HG03575 (cell line): ENCODE measurements at regions not wholly inside any gene's neighbourhood (a gene's known extent, or its start where the extent isn't known, plus 50 kb on each side); places are given as distances from the start of the nearest gene placed in this dataset.
"Not testable (repeated sequence)": the region's sequence is repeated elsewhere in the genome, so short reads cannot be mapped to it uniquely, and the experiment has no call there.

Experiments used
- ATAC-seq: cut with Tn5 transposase; IDR thresholded peaks from one replicate; pipeline ENCODE4 v1.9.1; 2021; ENCODE audit not compliant: unreplicated experiment, insufficient number of reproducible peaks, low FRiP score; ENCODE audit errors: extremely low read depth

DNA sequence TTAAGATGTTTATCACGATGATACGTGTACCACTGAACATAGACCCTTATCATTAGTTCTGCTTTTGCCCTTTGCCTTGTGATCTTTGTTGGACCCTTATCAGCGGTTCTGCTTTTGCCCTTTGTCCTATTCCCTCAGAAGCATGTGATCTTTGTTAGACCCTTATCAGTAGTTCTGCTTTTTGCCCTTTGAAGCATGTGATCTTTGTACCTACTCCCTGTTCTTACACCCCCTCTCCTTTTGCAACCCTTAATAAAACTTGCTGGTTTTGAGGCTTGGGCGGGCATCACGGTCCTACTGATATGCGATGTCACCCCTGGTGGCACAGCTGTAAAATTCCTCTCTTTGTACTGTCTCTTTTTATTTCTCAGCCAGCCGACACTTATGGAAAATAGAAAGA lies 117.0 kb downstream of the SDHAF3 start:
- ATAC-seq: not testable (repeated sequence)

DNA sequence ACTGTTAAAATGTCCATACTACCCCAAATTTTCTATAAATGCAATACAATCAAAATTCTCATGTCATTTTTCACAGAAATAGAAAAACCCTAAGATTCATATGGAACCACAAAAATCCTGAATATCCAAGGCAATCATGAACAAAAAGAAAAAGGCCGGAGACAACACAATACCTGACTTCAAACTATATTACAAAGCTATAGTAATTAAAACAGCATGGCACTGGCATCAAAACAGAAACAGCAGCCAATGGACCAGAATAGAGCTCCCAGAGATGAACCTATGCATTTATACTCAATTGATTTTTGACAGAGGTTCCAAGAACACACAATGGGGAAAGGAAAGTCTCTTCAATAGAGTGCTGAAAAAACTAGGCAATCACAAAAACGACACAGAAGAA lies 128.8 kb downstream of the SDHAF3 start:
- no peak for ATAC-seq

DNA sequence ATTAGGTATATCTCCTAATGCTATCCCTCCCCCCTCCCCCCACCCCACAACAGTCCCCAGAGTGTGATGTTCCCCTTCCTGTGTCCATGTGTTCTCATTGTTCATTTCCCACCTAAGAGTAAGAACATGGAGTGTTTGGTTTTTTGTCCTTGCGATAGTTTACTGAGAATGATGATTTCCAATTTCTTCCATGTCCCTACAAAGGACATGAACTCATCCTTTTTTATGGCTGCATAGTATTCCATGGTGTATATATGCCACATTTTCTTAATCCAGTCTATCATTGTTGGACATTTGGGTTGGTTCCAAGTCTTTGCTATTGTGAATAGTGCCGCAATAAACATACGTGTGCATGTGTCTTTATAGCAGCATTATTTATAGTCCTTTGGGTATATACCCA lies 140.7 kb downstream of the SDHAF3 start:
- not testable (repeated sequence) for ATAC-seq

DNA sequence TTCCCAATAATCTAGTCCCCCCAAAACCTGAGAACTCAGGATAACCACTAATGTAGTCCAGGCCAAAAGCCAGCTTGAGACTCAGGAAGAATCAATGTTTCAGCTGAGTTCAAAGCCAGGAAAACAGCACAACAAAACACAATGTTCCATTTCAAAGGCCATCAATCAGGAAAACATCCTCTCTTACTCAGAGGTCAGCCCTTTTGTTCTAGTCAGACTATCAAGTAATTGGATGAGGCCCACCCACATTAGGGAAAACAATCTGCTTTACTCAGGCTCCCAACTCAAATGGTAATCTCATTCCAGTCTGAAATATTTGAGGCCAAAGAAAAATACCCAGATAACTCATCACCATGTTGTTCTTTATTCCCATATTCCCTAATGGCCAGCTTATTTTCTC lies 152.2 kb downstream of the SDHAF3 start:
- ATAC-seq: no peak

DNA sequence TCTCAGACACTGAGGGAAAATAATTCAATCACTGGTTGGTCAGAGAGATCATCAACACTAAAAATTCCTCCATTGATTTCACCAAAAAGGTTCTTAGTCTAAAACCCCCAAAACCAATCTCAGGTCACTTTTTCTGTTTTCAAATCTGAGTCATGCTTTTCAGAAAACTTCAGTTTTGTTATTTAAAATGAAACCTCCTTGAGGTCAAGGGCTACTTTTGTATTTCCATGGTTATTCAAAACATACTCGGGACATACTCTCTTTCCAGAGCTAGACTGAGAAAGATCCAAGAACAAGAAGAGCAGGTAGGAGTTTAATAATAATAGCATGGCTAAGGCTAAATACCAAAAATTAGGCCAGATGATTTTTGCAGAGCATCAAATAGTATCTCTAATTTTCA lies 152.8 kb downstream of the SDHAF3 start:
- no peak for ATAC-seq

DNA sequence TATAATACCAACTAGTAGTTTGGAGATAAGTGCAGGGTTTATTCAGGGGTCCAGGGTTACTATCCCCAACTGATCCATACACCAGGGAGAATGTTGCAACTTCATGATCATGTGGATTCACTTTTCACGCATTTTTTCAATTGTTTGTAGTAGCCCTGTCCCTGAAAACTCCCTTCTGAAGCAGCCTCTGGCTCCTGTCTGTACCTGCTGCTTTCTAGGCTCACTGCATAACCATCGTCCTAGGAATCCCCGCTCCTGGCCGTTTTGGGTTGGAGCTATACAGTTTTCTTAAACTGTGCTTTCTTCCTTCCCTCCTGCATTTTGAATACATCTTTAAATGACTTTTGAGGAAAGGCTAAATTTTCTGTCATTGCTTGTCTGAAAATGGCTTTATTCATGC lies 154.1 kb downstream of the SDHAF3 start:
- no peak for ATAC-seq

DNA sequence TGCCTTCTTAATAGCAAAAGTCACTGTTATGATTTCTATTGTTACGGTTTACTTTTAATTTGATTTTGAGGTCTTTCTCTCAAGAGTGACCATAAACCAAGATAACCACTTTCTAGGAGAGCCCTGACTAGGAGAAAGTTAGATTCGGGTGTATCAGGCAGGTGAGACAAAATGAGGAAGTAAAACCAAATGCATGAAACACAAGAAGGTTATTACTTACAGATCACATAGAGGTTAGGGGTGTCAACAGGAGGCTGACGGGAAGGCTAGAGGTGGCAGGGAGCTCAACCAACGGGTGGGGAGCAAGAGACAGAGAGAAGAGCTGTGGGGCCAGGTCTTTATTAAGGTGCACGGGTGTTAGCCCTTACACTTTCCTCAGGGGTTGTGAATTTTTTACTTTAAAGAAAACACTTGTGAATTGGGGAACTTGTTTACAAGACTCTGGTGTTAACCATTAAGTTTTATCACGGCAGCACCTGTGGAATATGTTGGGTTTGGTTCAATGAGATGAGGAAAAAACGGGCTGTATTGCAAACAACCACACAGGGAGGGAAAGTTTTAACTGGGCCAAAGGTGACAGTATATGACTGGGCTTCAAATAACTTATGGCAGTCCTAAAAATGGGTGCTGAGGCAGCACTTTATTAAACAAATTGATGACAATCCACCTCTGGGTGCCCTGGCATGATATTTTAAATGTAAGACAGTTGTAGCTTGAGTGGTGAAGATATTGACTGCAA lies 154.9 kb downstream of the SDHAF3 start:
- ATAC-seq: peak; percentile 42

DNA sequence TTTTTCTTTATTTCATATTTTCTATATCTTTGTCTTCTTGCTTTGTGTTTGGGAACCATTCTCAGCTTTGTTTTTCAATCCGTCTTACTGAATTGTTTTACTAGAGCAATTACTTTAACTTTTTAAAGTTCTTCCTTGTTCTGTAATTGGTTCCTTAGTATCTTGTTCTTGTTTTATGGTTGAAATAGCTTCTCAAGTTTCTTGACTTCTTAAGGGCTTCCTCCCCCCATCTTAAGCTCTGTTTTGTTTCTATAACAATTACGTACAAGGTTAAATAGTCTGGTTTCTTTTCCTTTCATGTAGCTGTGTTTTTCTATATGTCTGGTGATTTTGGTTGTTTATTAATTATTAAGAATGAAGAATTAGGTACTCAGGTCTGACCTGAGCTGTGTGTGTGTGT lies 158.0 kb downstream of the SDHAF3 start:
- no peak for ATAC-seq

DNA sequence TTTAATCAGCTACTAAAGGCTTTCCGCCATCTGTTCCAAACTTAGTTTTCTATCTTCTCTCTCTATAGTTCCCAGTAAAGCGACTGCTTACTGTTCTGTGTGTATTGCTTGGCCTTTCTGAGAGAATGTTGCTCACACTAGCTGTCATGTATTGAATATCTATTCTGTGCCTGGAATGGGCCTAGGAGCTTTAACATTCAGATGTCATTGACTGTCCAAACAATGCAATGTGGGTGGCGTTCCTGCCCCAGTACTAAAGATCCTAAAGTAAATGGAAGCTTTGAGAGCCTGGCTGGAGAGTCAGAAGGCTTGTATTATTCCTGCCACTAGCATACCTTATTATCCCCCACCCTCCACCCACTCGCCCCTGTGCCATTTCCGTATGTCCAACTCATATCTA lies 163.5 kb downstream of the SDHAF3 start:
- no peak for ATAC-seq

DNA sequence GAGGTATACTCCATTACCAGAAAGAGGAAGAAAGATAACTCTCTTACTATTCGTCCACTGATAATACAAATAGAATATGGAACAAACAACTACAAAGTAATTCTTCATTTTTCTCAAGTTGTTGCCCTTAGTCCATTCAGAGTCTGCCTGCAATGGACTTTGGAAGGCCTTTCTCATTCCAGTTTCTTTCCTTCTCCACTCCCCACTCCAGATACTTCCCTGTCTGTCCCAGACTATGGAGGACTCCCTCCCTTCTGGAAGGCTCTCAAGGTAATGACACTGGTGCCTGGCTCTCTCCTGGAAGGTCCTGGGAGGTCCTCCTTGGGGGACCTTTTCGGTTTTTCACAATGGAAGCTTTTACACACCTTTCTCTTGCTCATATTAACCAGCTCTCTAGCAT lies 167.8 kb downstream of the SDHAF3 start:
- ATAC-seq: no peak

DNA sequence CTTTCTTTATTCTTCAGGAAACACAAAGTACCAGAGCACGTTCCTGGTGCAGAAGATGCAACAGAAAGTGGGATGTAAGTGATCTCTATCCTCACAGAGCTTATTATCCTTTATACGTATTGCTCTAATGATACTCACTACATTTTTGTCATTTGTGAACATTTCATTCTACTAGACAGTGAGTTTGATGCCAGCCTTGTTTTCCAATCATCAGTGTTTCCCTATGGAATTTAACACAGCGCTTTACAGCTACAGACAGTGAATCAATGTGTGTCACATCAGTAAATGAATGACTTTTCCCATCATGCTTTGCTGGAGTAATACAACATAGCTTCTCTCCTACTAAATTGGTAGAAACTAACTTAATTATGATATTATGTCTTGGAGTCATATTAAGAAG lies 175.5 kb downstream of the SDHAF3 start:
- no peak for ATAC-seq

DNA sequence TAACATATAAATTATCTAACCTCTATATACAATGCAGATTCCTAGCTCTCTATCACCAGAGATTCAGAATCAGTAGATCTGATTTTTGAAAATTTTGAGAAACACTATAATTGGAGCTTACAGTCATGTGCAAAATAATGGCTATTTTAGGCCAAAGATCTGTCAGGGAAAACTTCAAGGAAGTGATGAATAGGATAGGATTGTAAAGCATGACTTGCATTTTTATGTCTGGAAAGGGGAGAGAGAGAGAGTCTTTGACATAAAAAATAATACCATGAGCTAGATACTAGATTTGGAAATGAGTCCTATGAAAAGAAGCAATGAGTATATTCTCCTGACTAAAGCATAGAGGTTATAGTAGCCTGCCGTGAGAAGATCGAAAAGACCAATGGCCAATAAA lies 181.1 kb downstream of the SDHAF3 start:
- ATAC-seq: no peak

DNA sequence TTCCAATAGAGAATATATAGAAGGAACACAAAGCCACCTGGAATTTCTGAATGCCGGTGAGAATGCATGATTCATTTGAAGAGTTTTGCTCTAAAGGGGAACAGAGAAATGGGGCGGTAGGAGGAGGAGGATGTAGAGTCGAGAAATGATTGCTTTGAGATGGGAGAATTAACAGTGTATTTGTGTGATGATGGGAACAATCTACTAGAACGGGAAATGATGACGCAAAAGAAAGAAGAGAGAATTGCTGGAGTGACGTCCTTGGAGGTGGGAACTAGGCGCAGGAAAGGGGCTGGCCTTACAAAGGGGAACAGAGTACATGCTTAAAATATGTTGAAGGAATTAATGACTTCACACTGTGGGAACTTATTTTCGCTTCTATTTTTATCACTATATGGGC lies 188.1 kb downstream of the SDHAF3 start:
- no peak for ATAC-seq

DNA sequence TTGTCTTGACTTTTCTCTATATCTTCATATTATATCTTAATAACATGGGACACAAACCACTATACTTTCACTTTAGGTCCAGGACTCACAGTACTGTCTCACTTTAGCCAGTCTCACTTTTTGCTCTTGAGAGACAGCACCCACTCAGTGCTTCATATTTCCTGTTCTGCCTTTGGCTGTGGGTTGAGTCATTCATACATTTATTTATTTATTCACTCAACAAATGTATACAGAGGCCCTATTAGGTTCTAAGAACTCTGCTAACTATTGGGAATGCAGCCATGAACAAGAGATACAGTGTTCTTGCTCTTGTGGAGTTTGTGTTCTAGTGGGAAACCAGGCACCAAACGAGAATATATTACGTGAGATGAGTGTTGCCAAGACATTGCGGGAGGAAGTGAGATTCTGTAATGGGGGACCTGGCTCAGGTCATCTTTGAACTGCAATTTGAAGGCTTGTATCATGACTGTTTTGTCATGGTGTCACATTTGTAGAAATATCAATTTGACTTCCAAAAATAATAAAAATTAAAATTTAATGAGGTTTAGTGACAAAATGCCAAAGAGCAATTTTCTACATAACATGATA lies 190.1 kb downstream of the SDHAF3 start:
- ATAC-seq: no peak

DNA sequence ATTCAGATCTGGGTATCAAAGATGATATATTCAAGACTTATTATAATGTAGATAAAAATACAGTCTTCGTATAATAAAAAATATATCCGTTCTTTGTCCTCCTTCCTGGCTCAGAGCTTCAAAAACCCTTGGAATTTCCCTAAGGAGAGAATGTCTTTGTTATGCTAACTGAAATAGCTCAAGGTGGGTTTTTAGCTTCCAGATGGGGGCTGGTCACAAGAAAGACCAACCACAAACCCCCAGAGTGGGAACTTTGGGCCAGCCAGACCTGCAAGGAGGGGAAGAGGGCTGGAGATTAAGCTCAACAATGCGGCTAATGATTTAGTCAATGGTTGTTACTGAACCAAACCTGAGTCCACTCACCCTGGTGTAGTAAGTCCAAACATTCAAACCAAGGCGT lies 196.4 kb downstream of the SDHAF3 start:
- no peak for ATAC-seq

DNA sequence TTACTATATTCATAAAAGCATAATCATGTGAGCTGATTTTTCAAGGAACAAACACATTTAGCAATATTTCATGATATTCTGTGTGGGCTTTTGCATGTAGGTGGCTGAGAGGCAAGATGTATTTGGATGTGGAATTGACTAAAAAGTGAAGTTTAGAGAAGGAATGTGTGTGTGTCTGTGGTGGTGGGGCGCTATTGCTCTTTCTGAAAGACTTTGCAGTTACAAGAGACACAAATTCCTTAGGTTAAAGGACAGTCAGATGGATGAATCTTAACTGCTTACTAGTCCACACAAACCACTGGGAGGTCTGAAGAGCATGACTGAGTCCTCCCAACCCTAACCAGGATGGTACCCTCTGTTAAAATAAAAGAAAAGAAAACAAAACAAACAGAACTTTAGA lies 200.1 kb downstream of the SDHAF3 start:
- ATAC-seq: no peak

DNA sequence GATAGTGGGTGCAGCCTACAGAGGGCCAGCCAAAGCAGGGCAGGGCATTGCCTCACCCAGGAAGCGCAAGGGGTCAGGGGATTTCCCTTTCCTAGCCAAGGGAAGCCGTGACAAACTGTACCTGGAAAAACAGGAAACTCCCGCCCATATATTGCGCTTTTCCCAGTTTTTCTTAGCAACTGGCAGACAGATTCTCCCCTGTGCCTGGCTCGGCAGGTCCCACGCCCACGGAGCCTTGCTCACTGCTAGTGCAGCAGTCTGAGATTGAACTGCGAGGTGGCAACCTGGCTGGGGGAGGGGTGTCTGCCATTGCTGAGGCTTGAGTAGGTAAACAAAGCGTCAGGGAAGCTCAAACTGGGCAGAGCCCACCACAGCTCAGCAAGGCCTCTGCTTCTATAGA lies 212.4 kb downstream of the SDHAF3 start:
- ATAC-seq: not testable (repeated sequence)

DNA sequence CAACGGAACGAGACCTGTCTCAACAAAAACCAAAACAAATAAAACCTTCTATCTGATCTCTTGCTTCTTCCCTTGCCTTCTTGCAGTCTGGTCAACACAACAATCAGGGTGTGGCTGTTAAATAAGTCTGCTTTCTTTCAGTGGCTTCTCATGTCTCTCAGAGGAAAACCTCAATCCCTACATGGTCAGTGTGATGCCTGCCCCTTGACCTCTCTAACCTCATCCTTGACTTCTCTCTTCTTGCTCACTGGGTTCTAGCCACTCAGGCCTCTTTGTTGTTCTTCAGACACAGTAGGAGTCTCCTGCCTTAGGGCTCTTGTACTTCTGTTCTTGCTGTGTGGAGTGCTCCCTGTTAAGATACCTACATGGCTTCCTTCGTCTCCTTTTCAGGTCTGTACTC lies 220.4 kb downstream of the SDHAF3 start:
- no peak for ATAC-seq

DNA sequence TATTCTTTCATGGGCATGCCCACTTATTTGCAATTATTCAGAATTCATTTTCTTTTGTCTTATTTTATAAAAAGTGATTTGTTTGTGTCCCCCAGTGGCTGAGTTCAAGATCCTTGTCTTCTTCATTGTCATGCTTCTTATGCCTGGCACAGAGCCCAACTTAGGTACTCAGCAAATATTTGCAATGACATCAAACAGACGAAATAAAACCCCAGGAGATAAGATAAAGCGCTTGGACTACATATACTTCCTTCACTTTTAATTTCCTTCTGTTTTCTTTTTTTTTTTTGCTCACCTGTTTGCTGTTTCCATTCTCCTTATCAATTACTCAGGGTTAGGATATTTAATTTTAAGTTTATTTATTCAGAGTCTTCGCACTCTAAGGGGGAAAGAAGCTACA lies 225.0 kb downstream of the SDHAF3 start:
- ATAC-seq: no peak

DNA sequence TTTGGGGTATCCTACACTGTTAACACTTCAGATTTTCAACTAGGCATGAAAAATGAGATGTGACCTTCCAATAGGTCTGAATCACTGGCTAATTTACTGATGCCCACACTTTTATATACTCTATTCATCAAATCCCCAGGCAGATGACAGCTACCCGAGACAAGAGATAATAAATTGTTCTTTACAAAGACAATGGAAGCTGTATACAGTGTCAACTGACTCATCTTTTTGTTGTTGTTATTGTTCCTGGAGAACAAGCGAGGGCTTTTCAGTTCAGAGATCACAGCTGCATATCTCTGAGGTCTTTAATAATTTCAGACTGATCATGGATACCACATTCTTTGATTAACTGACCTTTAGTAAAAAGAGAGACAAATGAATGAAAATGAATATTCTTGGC lies 228.9 kb downstream of the SDHAF3 start:
- ATAC-seq: no peak

DNA sequence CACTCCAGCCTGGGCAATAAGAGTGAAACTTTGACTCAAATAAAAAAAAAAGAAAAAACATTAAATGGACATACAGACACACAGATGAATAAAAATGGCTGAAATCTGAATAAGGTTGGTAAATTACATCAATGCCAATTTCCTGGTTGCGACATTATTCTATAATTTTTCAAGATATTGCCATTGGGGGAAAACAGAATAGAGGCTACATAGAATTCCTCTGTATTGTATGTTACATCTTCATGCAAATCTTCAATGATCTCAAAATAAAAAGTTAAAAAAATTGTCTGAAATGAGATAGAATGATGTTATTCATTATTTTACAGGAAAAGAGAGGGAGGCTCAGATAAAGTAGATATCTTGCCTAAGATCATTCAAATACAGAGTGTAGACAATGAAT lies 234.0 kb downstream of the SDHAF3 start:
- ATAC-seq: no peak
